HG02798 (cell line): ENCODE measurements at regions not wholly inside any gene's neighbourhood (a gene's known extent, or its start where the extent isn't known, plus 50 kb on each side); places are given as distances from the start of the nearest gene placed in this dataset.

Experiments
- ATAC-seq: cut with Tn5 transposase; IDR thresholded peaks from one replicate; pipeline ENCODE4 v1.9.1; 2021; ENCODE audit warnings: mild to moderate bottlenecking; ENCODE audit not compliant: unreplicated experiment, poor library complexity

DNA sequence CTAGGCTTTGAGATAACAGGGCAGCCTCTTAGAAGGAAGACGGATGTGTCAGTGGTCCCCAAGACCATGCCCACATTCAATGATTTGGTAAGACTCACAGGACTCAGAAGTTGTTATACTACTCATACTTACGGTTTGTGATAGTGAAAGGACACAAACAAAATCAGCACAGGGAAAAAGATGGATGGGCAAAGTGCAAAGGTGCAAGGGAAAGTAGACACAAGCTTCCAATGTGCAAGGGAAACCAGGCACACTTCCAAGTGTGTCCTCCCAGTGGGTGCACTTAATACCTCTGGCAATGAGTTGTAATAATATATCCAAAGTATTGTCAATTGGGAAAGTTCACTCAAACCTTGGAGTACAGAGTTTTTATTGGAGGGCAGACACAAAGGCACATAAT lies 53.8 kb upstream of the VCX start:
- ATAC-seq = no peak

DNA sequence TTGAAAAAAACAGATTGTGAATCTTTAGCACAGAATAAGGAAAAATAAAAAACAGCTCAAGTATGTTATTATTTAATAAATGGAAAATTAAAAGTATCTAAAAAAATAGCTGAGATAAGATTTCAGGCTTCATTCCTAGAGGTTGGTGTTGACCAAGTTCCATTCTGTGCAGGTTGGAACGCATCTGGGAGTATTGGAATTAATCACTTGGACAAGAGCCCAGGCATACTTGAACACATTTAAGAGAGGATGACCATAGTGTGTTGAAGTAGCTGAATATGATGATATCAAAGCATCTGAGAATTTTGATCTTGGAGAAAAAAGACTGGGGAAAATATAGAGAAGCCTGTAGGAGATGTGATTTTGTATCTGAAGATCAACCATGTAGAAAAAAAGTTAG lies 54.6 kb upstream of the VCX start:
- no peak for ATAC-seq

DNA sequence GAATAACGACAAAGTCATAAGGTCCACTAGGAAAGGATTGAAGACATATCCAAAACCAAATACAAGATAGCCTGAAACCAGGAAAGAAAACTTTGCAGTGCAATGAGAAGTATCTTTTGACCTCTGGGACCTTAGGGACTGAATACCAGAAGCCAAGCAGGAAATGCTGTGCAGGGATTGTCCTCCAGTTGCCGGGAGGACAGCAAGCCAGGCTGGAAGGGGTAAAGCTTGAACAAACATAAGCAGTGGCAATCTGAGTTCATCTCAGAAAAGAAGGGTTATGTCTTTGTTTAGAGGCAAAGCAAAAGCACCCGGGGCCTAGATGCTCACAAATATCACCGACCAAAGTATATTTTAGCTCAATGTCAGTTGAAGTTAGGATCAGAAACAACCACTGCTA lies 55.3 kb upstream of the VCX start:
- no peak for ATAC-seq

DNA sequence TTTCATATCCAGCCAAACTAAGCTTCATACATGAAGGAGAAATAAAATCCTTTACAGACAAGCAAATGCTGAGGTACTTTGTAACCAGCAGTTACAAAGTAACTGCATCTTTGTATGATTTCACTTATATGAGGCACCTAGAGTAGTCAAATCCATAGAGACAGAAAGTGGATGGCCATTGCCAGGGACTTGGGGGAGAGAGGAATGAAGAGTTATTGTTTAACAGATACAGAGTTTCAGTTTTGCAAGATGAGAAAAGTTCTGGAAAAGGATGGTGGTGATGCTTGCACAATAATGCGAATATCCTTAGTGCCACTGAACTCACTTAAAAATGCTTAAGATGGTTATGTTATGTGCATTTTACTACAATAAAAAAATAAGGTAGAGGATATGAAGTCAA lies 58.4 kb upstream of the VCX start:
- ATAC-seq = no peak

DNA sequence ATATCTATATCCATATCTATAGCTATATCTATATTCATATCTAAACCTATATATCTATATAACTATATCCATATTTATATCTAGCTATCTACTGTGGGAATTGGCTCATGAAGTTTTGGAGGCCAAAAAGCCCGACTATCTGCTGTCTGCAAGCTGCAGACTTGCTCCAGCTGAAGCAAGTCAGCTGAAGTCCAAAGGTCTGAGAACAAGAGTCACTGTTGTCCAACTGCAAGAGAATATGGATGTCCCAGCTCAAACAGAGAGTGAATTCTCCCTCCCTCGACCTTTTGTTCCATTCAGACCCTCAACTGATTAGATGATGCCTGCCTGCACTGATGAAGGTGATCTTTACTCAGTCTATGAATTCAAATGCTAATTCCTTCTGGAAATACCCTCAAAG lies 63.3 kb upstream of the VCX start:
- ATAC-seq = no peak

DNA sequence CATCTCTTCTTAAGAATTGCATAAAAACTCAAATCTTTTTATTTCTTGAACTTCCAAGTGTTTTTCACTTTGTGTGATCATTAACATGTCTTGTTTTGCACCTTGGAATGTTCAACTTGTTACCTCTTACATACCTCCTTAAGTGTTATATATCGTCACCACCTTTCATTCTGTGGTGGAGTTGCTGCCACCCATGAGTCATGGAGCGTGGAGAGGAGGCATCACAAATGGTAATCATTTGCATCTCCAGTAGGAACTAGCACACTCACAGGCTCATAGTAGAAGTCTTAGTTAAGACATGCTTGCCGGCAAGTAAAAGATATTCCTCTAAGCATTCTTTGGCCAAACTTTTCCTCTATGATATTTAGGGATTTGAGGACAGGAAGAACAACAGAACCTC lies 67.0 kb upstream of the VCX start:
- ATAC-seq = no peak

DNA sequence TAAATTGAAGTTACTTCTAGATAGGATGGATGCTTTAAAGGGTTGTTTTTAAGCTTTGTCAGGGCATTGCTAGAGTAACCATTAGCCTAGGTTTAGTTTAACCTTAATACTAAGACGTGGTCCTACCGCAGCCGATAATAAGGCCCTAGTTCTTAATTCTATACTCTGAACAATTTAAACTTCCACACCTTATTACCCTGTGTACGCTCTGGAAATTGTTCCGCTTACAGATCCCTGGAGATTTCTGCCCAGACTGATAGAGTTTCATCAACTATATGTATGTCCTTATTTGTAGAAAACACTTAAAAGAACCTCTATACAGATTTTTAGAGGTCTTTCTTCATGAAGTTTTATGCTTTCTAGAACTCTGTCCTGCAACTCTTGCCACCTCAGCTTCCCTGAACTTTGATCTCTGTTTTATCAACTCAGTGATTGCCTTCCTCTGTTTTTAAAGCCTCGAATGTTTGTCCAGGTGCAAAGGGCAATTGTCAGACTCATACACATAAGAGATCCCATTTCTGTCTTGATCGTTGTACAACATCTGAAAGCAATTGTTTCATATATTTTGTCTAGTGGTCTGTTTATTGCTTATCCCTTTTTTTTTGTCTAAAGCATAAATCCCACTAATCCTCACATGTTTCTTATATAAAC lies 71.1 kb upstream of the VCX start:
- ATAC-seq = no peak

DNA sequence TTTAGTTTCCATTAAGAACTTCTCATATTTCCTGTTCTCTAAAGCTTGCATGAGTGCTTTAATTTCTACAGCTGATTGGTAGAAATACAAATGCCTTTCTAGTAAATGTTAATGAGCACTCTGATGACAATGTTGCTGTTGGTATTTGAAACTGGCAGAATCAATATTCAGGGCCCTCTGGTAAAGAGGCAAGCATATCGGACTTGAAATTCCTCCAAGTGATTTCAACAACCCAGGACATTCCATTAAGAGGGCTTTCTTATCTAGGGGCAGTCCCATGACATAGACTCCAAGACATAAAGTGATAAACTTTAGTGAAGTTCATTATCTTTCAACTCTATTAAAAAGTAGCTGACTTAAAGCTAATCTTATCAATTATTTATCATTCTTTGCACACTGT lies 83.1 kb upstream of the VCX start:
- no peak for ATAC-seq

DNA sequence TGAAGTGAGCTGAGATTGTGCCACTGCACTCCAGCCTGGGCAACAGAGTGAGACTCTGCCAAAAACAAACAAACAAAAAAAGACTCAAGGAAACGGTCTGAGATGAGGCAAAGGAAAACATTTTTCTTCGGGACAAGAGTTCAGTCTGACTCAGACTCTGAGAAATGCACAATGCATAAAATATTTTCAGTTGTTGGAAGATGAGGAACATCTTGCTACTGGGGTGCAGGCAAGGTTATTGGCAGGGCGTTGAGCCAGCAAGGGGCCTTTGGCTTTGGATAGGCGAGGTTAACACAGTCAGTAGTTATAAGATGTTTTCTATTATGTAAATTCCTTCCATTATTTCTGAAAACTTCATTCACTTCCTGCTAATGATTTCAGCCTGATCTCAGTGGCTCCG lies 96.1 kb upstream of the VCX start:
- no peak for ATAC-seq

DNA sequence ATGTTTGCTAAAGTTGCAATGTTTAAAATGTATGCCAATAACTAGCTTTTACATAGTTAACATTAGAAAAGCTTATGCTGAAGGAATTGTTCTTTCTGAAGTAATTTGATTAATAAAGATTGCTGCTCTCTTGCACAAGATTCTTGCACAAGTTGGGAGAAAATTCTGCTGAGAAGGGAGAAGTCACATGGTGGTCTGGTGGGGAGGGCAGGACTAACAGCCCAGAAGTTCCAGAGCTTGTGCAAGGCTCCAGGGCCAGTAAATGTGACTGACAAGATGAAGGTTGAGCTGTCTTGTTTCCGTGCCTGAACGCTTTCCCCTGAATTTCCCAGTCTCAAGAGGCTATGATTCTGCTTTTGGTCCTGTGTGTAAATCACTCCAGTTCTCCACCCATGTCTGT lies 112.9 kb upstream of the VCX start:
- no peak for ATAC-seq

DNA sequence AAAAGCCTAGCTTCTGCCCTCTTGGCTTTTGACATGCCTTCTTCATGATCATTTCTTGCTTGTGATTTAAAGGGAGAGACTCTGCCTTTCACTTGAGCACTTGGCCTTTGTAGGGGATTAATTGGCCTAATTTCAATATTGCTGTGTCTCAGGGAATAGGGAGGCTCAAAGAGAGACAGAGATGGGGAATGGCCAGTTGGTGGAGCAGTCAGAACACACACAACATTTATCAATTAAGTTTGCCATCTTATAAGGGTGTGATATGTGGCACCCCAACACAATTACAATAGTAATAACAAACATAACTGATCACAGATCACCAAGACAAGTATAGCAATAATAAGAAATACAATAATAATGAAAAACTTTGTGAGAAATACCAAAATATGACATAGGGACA lies 122.5 kb upstream of the VCX start:
- ATAC-seq = no peak

DNA sequence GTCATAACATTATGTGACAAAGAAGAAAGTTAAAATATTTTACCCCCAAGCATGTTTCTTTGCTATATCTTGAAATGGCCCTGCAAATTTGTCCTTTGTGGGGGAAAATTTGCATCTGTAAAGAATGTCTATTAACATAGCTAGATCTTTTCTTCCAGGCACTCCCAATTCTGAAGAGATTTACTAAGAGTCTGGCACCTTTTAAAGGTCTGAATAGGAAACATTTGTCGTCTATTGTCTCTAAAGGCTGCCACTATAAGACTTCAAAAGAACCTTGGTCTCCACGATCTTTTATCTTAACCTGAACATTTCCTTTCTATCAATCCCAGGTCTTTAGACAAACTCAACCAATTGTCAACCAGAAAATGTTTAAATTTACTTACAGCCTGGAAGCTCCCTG lies 128.6 kb upstream of the VCX start:
- no peak for ATAC-seq

DNA sequence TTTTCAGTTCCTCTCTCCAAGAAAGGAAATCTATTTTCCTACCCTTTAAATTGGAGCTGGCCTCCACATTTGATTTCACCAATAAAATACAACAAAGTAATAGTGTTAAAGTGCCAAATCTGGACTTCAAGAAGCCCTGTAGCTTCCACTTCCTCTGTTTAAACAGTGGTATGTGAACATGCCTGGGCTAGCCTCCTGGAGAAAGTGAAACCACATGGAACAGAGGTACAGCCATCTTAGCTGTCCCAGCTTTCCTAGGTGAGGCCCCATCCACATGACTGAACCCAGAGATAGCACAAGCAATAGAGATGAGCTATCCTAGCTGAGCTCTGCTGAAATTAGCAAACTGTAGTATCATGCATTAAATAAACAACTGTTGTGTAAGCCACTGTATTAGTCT lies 131.8 kb upstream of the VCX start:
- ATAC-seq = no peak

DNA sequence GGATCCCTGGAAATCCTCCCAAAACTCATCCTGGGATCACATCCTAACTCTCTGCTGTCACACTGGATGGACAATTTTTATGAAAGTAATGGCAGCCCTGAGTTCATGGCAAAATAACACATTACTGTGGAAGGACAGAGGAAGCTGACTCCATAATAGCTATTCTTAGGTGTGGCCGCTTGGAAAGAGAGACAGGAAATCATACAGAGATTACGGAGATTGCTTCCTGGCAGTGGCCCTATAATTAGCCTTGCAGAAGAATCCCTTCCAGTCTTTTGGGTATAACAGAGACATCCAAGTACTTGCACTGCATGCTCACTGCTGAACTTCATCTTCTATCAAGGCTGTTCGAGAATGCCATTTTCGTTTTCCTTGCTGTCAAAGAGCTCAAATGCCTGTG lies 133.1 kb upstream of the VCX start:
- ATAC-seq = no peak

DNA sequence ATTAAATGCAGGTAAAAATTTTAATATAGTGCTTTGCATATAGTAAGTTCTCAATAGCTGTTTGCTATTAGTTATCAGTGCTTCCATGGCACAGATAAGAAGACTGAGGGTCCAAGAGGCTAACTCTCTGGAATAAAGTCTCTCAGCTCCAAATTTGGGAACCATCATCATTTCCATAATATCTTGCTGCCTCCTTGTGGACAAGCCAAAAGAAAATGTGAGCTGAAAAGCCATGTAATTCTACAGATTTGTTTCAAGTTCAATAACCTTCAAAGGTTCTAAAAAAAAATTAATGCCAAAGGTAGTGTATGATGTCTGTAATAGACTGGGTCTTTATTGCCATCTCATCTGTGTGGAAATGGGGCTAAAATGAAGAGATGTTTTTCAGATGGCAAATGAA lies 136.9 kb upstream of the VCX start:
- no peak for ATAC-seq

DNA sequence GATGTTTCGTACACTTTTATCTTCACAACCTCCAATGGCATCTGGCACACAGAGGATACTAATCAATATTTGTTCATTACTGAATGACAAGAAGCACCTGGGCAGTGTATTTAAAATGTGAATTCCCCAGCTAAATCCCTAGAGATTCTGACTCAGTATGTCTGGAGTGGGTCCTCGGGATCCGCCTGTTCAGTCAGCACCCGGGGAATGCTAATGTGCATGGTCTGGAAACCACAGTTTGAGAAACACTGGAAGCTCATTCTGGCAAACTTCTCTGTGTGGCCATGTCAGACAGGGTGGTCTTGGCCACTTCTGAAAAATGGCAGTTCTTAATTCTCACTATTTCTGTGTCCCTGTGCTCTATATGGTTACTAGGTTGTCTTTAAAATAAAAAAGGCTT lies 138.8 kb upstream of the VCX start:
- no peak for ATAC-seq

DNA sequence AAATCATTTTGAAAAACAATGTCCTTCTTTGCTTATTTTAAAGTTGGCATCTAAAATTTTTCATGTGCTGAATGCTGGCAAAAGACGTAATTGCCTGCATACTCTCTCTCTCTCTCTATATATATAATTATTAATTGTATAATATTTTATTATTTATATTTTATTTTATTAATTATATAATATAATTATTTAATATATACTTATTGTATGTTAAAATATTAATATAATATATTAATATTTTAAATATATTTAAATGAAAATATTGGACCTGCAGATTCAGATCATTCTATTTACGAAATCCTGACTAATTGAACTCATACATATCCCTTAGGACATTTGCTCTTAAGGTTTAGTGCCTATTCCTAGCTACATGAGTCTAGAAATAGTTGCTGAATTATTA lies 144.7 kb upstream of the VCX start:
- no peak for ATAC-seq

DNA sequence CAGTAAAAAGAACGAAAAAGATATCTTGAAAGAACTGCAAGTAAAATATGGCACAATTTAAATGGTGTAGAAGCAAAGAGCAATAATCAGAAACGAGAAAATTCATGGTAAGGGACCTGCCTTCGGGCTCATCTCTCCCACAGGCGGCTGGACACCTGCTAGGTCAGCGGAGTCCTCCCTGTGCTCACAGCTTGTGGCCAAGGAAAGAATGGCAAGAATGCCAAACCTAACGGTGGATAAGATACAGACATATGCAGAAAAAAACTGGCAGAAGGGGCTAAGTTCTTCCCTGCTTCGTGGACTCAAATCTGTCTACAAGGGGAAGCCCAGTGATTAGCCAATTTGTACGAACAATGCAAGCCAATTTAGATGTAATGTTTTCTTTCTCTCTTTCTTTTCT lies 152.1 kb upstream of the VCX start:
- no peak for ATAC-seq

DNA sequence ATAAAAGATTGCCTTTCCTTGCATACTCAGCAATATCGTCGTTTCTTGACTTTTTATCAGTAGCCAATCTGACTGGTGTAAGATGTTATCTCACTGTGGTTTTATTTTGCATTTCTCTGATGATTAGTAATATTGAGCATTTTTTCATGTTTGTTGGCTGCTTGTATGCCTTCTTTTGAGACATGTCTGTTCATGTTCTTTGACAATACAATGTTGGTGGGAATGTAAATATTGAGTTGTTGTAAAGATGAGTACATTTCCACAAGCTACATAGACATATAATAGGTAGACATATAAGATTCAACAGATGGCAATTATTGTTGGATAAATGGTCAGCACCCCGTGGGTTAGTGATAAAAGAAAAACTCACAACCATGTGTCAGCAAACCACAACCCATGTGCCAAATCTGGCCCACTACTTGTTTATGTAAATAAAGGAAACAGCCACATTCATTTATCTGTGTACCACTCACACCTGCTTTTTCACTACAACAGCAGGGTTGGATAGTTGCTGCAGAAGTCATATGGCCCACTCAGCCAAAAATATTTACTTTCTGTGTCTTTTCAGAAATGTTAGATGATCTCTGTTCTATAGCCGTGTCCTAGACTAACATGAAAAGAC lies 153.1 kb upstream of the VCX start:
- ATAC-seq = no peak

DNA sequence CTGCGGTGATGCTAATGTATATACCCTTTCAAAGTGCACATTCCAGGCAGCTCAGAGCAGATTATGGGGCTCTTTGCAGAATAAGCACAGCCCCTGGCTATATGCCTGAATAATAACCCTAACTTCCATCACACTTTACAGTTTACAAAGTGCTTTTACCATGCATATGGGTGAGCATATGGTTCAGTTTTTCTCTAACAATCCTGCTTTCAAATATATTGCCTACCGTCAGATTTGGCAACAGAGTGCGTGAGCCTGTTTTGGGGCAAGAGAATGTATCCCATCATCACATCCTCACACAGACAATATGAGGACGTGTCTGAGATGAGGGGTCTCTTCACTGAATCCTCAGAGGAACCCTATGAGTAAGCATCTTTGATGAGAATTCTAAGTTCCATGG lies 162.8 kb upstream of the VCX start:
- ATAC-seq = no peak

DNA sequence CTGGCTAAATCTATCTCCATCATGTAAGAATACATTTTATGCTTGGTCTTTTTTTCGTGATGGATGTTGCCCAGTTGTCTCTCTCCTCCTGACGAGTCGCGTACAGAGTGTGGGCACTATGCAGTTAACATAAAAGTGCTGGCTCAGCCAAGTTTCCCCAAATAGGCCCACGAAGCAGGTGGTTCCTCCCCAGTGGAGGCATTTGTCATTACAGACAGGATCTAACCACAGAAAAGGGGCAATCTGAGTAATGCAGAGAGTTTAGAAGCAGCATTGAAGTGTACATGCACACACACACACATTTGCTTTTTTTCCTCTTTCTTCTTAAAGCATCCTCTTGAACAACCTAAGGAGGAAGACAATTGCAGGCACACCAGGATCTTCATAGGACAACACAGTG lies 188.7 kb upstream of the VCX start:
- ATAC-seq = no peak

DNA sequence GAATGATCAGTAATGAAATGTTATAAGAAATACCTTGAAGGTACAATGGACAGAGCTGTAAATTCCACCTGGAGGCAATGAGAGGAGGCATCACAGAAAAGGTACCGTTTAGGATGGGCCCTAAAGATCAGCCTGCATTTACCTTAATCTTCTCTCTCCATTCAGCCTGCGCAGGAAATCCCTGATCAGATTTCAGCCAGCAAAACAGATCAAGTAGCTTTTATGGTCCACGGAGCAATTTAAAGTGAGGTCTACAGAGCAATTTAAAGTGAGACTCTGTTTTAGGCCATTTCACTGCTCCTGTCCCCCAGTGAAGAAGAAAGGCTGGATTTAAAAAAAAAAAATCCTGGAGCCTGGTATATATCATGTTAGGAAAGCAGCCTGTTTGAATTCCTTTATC lies 195.1 kb upstream of the VCX start:
- ATAC-seq = no peak

DNA sequence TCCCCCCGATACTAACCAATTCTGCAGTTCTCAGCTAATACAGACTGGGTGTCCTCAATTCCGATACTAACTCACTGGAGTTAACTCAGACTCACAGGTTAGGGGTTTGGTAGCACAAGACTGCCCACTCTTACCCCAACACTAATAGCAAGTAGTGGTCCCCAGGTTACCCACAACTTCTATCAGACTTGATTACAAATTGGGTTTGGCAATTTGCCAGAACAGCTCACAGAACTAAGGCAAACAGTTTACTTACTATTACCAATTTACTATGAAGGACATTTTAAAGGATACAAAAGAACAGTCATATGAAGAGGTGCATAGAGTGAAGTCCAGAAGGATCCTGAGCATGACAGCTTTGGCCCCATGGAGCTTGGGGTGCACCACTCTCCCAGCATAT lies 201.8 kb upstream of the VCX start:
- ATAC-seq = no peak
